GM13977 (cell line): ENCODE measurements at regions not wholly inside any gene's neighbourhood (a gene's known extent, or its start where the extent isn't known, plus 50 kb on each side); places are given as distances from the start of the nearest gene placed in this dataset.

Source experiments
- DNase-seq: peaks from one replicate; pipeline ENCODE4 v3.0.0; 2012; ENCODE audit warnings: low spot score
- CTCF ChIP-seq: IDR thresholded peaks from 2 replicates; pipeline ENCODE4 v1.5.1; 2012; ENCODE audit warnings: mild to moderate bottlenecking, control low read depth; ENCODE audit not compliant: insufficient read depth; ENCODE audit errors: extremely low read depth, missing control alignments
- in situ Hi-C: fragments of 300-500 bp; cut with MboI; formaldehyde crosslinking; loops from one replicate; pipeline ENCODE4 v1.12.0; 2022; ENCODE audit warnings: low sequenced_read_pairs, low pct_unique_long_range_greater_than_20kb, mixed read lengths, inconsistent platforms; ENCODE audit not compliant: unreplicated experiment

GRCh38 chr16:63157818-63158217 is 1121.6 kb upstream of the CDH8 start:
- in situ Hi-C loops = no loop called here
- no peak for DNase-seq
- TF ChIP-seq CTCF = no peak

GRCh38 chr16:63146251-63146650 is 1110.0 kb upstream of the CDH8 start:
- no peak for DNase-seq
- in situ Hi-C loops = no loop called here
- TF ChIP-seq CTCF = no peak

DNA sequence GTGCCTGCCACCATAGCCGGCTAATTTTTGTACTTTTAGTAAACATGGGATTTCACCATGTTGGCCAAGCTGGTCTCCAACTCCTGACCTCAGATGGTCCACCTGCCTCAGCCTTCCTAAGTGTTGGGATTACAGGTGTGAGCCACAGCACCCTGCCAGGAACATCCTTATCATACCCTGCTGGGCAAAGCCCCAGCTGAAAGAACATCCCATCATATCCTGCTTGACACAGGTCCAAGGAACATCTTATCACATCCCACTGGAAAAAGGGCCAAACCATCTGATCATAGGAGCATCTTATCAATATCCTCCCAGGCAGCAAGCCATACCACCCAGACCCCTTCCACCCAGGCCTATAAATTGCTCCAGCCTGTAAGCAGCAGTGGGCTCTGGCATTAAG is 1109.2 kb upstream of the CDH8 start:
- no peak for TF ChIP-seq CTCF
- DNase-seq = no peak
- in situ Hi-C loops = no loop called here

DNA sequence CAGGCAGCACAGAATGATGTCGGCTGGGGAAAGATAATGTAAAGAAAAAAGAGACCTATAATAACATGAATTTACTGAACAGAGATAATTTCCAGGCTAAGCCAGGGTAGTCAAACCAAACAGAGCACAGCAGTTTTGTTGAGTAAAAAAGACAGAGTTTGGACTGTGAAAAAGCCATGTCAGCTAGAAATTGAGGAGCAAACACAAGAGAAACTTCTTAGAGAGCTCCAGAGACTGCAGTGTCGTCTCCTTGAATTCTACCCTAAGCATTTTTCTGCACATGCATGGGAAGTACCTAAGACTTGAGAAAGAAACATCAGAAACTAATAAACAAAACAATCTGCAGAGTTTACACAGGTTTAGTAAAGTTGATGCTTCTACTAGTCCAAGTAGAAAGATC is 1098.8 kb upstream of the CDH8 start:
- in situ Hi-C loops = no loop called here
- DNase-seq = no peak
- TF ChIP-seq CTCF = no peak

GRCh38 chr16:63131503-63131902 is 1095.3 kb upstream of the CDH8 start:
- no peak for TF ChIP-seq CTCF
- DNase-seq = no peak
- in situ Hi-C loops = no loop called here

- in situ Hi-C loops = no loop called here
- no peak for DNase-seq
These were observed 1094.7 kb upstream of the CDH8 start for GRCh38 chr16:63130942-63131341.

More at GRCh38 chr16:63130942-63131341, 1094.7 kb upstream of the CDH8 start:
- TF ChIP-seq CTCF = no peak
